Fibroblast of mammary gland (primary cell): ENCODE measurements at regions not wholly inside any gene's neighbourhood (a gene's known extent, or its start where the extent isn't known, plus 50 kb on each side); places are given as distances from the start of the nearest gene placed in this dataset.

Experiments used
- DNase-seq: peaks from one replicate; pipeline ENCODE4 v3.0.0-alpha.2; 2010; ENCODE audit warnings: low read depth
- H3K4me3 ChIP-seq: 2 replicates; pipeline ENCODE4 v1.5.1; 2011; ENCODE audit warnings: low read depth, mild to moderate bottlenecking, low read length, moderate library complexity; ENCODE audit not compliant: control insufficient read depth
- CTCF ChIP-seq: conservative IDR thresholded peaks from 2 replicates; pipeline ENCODE4 v1.5.1; 2011; ENCODE audit warnings: low read depth, low read length, inconsistent platforms; ENCODE audit not compliant: control insufficient read depth, insufficient read depth

GRCh38 chr1:81008293-81008692 lies 792.4 kb upstream of the ADGRL2 start:
- no peak overlapping the region for H3K4me3 ChIP-seq
- no peak for TF ChIP-seq CTCF
- DNase-seq: no peak

- no peak for TF ChIP-seq CTCF
- no peak overlapping the region for H3K4me3 ChIP-seq
- no peak for DNase-seq
Observed at GRCh38 chr1:81007024-81007423, 793.7 kb upstream of the ADGRL2 start.

DNA sequence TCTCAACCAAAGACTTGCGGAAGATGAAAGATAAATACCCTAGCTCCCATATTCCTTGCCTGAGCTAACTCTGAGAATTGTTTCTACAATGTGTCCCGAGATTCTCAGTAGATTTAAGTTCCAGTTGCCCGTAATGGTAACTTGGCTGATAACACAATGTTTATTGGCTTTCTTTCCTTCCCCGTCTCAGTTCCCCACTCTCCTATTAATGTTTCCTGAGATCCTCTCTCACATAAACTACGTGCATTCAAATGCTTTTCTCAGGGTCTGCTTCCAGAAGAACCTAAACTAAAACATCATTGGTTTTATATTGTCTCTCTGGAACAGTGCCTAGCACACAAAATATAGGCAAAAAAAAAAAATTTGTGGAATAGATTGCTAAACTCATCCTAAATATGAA lies 794.2 kb upstream of the ADGRL2 start:
- TF ChIP-seq CTCF: no peak
- DNase-seq: no peak
- H3K4me3 ChIP-seq: no peak overlapping the region

DNA sequence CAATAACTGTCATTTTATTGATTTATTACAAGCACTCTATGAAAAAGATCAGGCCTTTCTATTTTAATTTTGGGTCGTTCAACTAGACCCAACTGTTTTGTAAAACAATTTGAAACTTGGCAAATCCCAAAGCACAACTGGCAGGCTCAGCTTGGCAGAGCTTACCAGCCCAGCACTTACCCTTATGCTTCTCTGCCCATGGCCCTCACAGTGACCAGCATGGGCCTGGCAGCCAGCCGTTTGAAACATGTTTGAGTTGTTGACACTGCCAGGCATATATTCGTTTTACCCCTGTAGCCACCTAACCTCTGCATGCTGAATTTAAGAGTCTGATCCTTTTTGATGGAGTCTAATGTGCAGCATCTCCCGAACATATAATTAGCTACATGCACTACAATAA lies 796.7 kb upstream of the ADGRL2 start:
- TF ChIP-seq CTCF: no peak
- DNase-seq: no peak
- H3K4me3 ChIP-seq: no peak overlapping the region

DNA sequence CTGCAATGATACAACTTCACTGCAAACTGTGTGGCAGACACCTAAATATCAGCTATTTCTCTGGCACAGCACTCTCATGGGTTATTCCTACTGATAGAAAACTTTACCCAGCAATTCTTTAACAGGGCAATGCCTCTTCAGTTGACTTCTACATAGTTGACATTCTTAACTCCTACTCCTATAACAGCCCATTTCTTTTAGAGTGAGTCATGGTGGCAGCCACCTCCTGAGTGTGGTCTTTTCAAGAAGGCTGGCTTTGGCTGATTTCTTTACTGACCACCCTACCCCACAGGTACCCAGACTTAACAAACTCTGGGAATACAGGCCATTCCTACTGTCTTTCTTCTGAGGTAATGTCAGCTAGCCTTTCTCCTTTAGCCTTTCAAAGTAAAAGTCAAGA lies 805.8 kb upstream of the ADGRL2 start:
- no peak for TF ChIP-seq CTCF
- no peak for DNase-seq
- no peak overlapping the region for H3K4me3 ChIP-seq

GRCh38 chr1:80994038-80994437 lies 806.7 kb upstream of the ADGRL2 start:
- TF ChIP-seq CTCF: no peak
- DNase-seq: no peak
- no peak overlapping the region for H3K4me3 ChIP-seq
